Fibroblast of the conjunctiva (primary cell): ENCODE measurements at regions not wholly inside any gene's neighbourhood (a gene's known extent, or its start where the extent isn't known, plus 50 kb on each side); places are given as distances from the start of the nearest gene placed in this dataset.

ENCODE experiments used
- DNase-seq: peaks from one replicate; pipeline ENCODE4 v3.0.0-alpha.2; 2010; ENCODE audit warnings: low read depth

- no peak for DNase-seq
Measured at GRCh38 chr4:27267970-27268355, 407.3 kb downstream of the STIM2 start.

- DNase-seq, result no peak
Measured at GRCh38 chr4:27270435-27270834, 409.8 kb downstream of the STIM2 start.

- DNase-seq, result no peak
Measured at GRCh38 chr4:27271555-27271954, 410.9 kb downstream of the STIM2 start.

- no peak for DNase-seq
Measured at GRCh38 chr4:27272217-27272616, 411.6 kb downstream of the STIM2 start.

- no peak for DNase-seq
Measured at GRCh38 chr4:27276307-27277073, 415.8 kb downstream of the STIM2 start.

GRCh38 chr4:27278615-27279375, 418.2 kb downstream of the STIM2 start:
- DNase-seq, result no peak

GRCh38 chr4:27288496-27288895, 427.9 kb downstream of the STIM2 start:
- no peak for DNase-seq

GRCh38 chr4:27289704-27290103, 429.1 kb downstream of the STIM2 start:
- no peak for DNase-seq

- DNase-seq, result no peak
Measured at GRCh38 chr4:27293831-27294230, 433.2 kb downstream of the STIM2 start.

- DNase-seq, result no peak
Measured at GRCh38 chr4:27304751-27305150, 444.1 kb downstream of the STIM2 start.

GRCh38 chr4:27305246-27305645, 444.6 kb downstream of the STIM2 start:
- no peak for DNase-seq

- no peak for DNase-seq
Measured at GRCh38 chr4:27308379-27308778, 447.7 kb downstream of the STIM2 start.

GRCh38 chr4:27315625-27316024, 455.0 kb downstream of the STIM2 start:
- no peak for DNase-seq

- DNase-seq, result no peak
Measured at GRCh38 chr4:27316176-27316575, 455.5 kb downstream of the STIM2 start.

GRCh38 chr4:27318740-27319139, 458.1 kb downstream of the STIM2 start:
- DNase-seq, result no peak

GRCh38 chr4:27326991-27327390, 466.4 kb downstream of the STIM2 start:
- DNase-seq, result no peak

GRCh38 chr4:27327421-27328181, 467.0 kb downstream of the STIM2 start:
- no peak for DNase-seq

GRCh38 chr4:27338530-27338929, 477.9 kb downstream of the STIM2 start:
- no peak for DNase-seq

GRCh38 chr4:27343411-27343810, 482.8 kb downstream of the STIM2 start:
- DNase-seq, result no peak

- DNase-seq, result no peak
Measured at GRCh38 chr4:27350161-27350560, 489.5 kb downstream of the STIM2 start.

GRCh38 chr4:27357283-27357682, 496.6 kb downstream of the STIM2 start:
- DNase-seq, result no peak

- DNase-seq, result no peak
Measured at GRCh38 chr4:27358269-27358668, 497.6 kb downstream of the STIM2 start.

- DNase-seq, result no peak
Measured at GRCh38 chr4:27360131-27360530, 499.5 kb downstream of the STIM2 start.
